RCC 7860 (cell line): ENCODE measurements at regions not wholly inside any gene's neighbourhood (a gene's known extent, or its start where the extent isn't known, plus 50 kb on each side); places are given as distances from the start of the nearest gene placed in this dataset.

Experiments
- DNase-seq: peaks from one replicate; pipeline ENCODE4 v3.0.0-alpha.2; 2015; ENCODE audit warnings: low spot score
- FAIRE-seq: peaks from 2 replicates; lab custom pipeline; 2012; peaks lifted over from hg19 to GRCh38; lab: Jason Lieb, UNC

DNA sequence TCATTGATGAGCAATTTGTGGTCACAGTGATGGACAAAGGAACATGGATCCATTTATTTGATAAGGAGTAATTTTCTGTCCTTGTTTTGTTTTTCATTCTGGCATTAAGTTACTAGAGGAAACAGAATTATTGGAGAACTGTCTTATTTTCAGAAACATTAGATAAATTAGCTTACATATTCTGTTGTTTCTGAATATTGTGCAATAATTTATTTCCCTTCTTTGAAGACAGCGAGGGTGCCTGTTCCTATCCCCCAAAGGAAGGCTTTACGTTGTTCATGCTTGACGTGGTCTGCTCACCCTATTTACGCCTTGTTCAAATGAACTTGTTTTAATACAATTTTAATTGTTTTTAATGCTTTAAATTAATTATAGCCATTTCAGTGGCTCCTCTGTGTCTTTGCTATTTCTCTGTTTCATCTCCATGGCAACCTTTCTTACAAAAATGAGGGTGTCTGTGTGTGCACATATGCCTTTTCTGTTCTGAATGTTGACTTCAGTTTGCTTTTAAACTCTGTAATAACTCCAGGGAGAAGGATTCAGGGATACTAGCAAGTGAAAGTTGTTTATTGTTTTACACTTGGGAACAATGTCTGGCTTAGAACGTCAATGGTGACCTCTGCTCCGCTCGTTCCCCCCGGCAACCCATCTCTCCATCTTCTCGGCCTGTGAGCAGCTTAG lies 138.3 kb upstream of the PLET1 start:
- FAIRE-seq, result no peak
- no peak for DNase-seq

DNA sequence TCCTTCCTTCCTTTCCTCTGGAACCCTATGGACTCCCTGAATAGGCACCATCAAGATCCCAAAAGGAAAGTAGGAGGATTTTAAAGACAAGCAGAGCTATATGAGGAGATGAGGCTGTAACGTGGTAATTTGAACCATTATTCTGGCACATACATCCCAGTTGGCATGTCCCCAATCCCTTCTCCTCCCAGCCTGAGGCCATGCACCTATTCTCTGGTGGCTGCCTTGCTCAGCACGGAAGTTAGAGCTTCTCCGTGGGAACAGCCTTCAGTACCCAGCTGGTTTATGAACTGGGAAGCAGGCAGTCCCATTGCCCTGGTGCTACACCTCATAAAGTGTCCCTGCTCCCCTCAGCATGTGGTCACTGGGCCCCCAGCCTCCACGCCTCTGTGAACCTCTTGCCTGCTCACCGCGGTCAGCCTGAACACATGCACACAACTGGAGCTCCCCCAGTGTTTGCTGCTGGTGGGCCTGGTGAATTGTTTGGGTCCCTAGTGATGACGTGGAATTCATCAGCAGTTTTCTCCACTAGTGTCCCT lies 139.9 kb upstream of the PLET1 start:
- FAIRE-seq, result no peak
- DNase-seq, result no peak

DNA sequence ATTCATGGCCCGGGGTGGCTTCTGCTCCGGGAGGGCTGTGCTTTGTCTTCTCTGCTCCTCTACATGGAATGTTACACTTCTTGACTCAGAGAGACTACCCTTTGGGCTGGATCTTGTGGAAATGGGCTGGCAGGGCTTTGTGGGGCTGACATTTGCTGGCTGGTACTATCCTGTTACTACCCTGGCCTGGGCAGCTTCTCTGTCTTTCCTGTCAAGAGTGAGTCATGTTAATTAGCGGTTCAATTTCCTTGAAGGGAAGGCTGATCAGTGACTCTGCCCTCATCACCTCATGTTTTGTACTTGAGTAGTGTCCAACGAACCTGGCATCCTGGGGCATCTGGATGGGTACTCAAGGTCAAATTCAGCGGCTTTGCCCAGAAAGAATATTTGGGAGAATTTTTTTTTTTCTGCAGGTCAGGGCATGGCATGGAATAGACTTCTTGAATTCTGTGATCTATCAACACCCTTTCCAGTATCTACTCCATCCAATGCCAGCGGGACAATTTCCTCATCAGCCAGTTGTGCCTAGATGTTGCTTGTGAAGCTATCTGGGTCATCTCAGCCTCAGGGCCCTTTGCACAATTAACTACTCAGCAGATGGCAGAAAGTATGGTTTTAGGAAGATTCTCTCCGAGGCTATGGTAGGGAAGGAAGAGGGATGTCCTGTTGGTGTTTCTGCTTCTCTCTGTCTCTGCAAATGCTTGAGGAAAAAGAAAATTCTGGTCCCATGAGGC lies 140.5 kb upstream of the PLET1 start:
- FAIRE-seq (no peak), DNase-seq (no peak)

DNA sequence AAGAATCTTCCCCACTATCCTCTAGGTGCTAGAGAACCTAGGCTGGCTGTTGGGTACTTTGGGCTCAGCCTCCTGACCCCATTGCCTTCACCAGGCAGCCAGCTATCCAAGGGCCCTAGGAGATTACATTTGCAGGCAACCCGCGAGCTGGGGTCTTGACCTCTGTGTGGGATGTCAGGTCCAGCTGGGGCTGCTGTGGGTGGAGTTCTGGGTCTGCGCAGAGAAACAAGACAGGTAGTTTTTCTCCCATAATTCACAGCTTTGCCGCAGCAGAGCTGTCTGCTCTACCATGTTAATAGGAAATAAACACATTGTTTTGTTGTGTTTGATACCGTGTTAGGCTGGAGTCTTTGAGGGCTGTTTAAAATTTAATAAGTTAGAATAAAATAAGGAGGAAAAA lies 142.8 kb upstream of the PLET1 start:
- DNase-seq (no peak), FAIRE-seq (no peak)

DNA sequence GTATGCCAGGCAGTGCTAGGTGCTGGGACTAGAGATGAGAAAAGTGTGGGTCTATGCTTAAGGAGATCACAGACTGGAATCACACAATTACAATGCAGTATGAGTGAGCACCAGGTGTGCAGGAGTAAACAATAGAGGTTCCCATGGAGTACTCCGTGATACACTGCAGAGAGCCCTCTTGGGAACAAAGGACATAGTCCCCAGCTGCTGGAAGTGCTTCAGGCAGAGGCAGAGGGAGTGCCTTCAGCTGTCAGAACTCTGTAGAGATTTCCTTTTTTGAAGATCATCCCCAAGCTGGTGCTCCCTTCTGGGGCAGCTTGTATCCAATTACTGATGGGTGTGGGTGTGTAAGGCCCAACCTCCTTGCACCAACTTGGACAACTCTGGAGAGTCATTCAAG lies 143.5 kb upstream of the PLET1 start:
- DNase-seq (no peak), FAIRE-seq (no peak)

DNA sequence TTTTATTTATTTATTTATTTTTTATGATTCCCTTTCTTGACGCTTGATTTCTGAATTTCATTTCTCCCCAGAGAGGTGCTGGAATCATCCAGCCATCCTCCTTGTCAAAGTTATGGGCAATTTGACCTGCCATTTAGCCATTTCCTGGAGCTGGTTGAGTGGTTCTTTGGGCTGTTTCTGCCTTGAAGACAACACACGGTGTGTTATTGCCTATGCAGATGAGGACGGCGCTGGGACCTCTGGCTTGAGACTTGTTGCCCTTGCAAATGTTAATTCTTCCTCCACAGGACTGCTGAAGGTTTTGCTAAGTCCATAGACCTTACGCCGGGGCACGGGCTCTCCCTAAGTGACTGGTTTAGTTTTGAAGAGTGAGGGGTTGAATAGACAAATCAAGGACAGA lies 147.9 kb upstream of the PLET1 start:
- no peak for FAIRE-seq

DNA sequence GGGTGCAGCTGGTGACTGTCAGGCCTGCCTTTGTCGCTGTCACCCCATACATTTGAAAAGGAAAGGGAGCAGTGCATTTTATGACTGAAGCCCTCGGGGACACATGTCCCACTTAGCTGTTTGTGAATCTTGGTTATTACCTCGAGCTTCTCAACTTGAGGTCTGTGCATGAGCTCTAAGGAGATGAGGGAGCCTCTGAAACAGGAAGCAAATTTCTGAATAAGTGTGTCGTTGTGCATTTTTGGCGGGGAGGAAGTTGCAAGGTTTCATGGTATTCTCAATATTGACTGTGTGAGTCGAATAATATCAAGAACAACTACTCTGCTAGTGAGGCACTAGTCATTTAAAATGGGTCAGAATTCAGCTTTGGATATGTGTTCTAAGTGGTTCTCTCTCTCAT lies 149.7 kb upstream of the PLET1 start:
- no peak for DNase-seq
- FAIRE-seq, result no peak

More for the DNA sequence above, 147.9 kb upstream of the PLET1 start:
- DNase-seq, result no peak

DNA sequence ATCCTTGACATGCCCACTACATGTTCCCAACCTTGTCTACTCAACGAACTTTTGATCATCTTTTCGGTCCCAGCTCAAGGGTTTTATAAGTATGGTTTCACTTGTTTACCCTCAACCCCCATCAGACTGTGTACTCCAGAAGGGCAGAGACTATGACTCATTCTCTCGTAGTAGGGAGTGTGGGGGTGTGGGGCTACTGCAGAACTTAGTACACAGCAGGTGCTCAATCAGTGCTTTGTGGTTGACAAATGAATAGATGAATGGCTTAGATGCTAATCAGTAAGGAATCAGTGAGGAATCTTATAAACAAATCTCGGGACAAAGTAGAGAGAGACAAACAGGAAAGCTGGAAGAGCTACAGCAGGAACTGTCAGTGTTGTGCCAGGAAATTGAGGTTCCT lies 151.7 kb upstream of the PLET1 start:
- FAIRE-seq, result no peak
- no peak for DNase-seq

DNA sequence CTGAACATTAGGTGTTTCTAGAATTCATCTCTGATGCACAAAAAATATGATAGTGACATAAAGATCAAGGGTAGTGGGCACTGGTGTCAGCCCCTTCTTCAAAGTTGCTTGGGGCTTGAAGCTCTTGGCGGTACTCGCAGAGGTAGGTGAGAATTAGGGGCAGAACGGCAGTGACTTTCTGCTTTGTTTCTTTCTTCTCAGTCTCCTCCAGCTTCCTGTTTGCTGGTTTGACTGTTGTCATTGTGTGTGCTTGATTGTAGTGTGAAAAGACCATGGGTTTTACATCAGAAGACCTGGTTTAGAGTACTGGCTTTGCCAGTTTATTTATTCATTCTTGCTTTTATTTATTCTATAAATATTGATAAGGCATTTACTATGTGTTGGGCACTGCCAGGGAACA lies 156.7 kb upstream of the PLET1 start:
- DNase-seq (no peak), FAIRE-seq (no peak)

DNA sequence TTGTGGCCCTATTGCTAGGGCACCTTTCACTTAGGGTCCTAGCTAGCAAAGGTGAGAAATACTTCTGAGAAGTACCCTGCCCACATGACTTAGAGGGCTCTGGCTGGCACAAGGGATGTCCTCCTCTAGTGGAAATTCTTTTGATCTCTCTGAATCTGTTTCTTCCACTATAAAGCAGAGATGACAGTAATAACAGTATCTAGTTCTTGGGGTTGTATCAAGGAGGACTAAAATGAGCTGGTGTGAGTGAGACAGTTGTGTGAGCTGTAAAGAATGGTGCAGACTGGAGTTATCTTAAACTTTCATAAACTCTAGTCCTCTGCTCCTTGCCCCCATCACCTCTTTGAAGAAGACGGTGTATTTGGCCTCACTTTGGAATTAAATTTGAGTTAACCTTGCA lies 157.8 kb upstream of the PLET1 start:
- no peak for FAIRE-seq

DNA sequence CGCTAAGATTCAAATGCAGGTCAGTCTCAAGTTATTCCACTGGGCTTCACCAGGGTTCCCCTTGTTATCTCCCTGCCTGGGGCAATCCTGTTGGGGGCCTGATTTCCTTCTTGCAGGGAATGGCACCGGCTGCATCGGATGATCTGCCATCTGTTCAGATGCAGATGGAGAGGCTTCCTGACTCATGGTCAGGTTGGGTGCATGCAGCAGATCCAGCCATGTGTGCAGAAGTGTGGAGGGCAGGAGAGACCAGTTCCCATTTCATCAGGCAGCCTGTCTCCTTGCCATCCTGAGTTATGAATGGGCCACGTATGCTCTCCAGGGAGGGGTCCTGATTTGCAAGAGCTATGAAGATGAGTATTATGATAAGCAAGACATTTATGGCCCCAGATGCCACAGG lies 161.2 kb upstream of the PLET1 start:
- DNase-seq (no peak), FAIRE-seq (no peak)

More for the DNA sequence above, 157.8 kb upstream of the PLET1 start:
- no peak for DNase-seq

DNA sequence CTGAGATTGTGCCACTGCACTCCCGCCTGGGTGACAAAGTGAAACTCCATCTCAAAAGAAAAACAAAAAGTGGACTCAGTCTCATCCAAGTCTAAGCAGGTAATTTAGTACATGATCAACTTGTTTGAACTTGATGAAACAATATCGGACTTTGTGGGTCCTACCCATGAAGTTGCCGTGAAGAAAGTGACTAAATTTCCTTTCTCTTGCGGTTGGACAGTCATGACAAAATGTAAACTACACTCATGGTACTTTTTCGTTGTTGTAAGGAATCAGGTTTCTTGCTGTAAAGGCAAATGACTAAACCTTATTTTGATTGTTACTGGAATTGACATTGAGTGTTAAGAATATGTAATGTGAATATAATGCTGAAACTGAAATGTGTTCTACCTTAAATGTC lies 164.5 kb upstream of the PLET1 start:
- no peak for DNase-seq
- no peak for FAIRE-seq

DNA sequence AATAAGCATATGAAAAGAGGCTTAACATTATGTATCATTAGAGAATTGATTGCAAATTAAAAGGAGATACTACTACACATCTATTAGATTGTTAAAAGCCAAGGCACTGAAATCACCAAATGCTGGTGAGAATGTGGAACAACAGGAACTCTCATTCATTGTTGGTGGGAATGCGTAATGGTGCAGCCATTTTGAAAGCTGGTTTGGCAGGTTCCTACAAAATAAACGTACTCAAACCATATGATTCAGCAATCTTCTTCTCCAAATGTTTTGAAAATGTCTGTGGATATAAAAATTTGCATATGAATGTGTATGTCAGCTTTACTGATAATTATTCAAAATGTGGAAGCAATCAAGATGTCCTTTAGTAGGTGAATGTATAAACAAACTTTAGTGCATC lies 176.4 kb upstream of the PLET1 start:
- FAIRE-seq, result no peak

DNA sequence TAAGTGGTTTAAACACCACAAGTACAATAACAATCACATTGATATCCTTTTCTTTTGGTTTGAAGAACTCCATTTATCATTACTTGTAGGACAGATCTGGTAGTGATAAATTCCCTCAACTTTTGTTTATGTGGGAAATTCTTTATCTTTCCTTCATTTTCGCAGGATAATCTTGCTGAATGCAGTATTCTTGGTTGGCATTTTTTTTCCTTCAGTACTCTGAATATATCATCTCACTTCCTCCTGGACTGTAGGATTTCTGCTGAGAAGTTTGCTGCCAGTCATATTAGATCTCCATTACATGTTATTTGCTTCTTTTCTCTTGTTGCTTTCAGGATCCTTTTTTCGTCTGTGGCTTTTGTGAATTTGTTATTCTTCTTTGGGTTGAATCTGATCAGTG lies 179.0 kb upstream of the PLET1 start:
- DNase-seq, result no peak
- FAIRE-seq, result no peak

More for the DNA sequence above, 176.4 kb upstream of the PLET1 start:
- no peak for DNase-seq

DNA sequence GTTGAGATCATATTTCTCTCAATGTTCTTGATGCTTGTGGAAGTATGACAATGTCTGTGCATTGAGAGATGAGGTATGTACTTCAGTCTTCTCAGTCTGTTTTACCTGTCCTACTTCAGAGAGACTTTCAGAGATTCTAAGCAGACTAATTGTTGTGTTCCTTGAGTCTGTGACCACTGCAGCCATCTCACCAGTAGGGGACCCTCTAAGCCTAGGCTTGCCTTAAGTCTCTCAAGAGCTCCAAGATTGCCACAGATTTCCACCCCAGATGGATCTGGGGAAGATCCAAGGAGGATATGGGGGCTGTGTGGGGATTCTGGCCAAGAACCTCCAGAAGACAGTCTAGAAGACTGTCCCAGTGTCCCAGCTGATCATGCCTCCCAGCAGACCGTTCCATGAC lies 179.9 kb upstream of the PLET1 start:
- DNase-seq (no peak), FAIRE-seq (no peak)

DNA sequence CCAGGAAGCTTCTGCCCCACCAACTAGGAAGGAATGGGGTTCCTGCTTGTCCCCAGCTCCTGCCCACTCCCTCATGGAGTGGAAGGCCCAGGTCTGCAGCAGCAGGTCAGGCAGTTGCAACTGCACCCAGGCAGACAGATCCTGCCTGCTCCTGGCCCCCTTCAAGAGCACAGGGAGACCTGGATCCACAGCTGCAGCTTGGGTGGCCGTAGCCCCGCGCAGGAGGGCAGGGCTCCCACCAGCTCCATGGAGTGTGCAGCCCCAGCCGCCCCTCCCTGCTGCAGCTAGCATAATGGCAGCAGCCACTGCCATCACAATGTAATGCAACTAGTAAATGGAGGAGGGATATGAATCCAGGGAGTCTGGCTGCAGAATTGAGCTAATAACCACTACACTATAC lies 187.5 kb upstream of the PLET1 start:
- FAIRE-seq (no peak), DNase-seq (no peak)

DNA sequence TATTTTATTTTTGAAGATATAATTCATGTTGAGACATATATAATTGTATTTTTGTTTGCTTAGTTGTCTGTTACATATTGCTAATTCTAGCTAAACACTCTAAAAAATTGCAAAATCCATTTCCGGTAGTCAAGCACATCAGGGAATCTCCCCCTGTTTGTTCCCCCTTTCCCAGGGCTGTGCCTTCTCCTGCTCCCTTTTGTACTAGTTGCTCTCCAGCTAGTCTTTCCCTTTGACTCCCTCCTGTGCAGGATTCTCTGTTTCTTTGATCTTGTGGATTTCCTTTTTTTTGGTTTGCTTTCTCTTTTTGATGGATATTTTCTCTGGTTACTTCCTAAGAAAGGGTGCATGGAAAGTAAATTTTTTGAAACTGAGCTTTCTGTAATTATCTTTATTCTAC lies 188.1 kb upstream of the PLET1 start:
- FAIRE-seq, result no peak
- DNase-seq, result no peak

DNA sequence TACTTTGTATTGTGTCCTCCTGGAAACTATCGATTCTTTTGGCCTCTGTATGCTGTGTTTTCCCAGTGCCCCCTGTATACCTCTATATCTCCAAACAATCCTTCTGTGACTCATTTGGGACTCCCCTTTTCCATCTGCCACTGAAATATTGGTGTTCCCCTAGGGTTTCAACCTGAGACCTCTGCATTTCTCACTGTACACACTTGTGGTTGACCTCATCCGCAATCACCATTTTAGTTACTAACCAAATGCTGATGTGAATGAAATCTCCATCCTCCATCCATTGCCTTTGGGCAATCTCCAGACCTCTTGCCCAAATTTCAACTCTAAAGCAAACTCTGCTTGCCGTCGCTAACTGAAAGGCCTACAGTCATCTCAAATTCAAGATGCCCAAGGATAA lies 190.6 kb upstream of the PLET1 start:
- no peak for DNase-seq
- FAIRE-seq, result no peak

DNA sequence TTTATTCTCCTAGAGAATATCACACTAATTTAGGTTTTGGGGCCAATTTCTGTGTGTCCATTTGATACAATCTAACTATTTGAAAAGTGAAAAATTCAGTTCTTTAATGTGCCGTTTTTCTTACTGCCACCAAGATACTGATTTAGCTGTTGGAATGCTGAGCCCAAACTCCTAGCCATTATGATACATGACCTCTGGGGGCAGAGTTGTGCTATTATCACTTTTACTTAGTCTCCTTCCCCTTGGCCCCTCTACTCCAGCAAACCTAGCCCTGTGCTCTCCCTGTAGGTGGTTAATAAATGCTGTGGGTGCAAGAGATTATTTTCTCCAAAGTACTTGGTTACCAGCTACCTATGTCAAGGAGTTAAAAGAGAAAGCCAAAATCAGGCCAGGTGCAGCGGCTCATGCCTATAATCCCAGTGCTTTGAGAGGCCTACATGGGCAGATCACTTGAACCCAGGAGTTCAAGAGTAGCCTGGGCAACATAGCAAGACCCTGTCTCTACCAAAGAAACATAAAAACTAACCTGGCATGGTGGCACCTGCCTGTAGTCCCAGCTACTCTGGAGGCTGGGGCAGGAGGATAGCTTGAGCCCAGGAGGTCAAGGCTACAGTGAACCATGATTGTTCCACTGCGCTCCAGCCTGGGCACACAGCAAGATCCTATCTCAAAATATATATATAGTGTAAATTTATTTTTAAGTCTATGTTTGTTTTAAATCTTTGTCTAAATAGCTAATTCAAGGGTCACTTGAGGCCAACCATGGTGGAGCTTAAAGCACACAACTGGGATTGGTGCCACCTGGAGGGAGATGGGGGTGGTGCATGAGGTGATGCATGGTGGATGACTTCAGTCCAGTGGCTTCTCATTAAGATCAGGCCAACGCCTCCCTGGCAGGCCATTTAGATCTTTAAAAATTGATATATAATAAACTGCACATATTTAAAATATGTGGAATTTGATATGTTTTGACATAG lies 193.2 kb upstream of the PLET1 start:
- DNase-seq (no peak), FAIRE-seq (no peak)

DNA sequence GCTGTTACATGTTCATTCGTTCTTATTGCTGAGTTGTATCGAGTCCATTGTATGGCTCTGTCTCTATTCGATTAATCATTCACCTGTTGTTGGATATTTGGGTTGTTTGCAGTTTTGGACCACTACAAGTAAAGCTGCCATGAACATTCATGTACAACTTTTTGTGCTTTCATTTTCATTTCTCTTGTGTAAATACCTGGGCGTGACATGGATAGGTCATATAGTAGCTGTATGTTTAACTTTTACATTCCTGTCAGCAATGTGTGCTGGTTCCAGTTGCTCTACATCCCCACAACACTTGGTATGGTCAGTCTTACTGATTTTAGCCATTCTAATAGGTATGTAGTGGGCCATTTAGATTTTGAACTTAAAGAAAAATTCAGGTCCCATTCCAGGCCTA lies 194.2 kb upstream of the PLET1 start:
- no peak for DNase-seq

DNA sequence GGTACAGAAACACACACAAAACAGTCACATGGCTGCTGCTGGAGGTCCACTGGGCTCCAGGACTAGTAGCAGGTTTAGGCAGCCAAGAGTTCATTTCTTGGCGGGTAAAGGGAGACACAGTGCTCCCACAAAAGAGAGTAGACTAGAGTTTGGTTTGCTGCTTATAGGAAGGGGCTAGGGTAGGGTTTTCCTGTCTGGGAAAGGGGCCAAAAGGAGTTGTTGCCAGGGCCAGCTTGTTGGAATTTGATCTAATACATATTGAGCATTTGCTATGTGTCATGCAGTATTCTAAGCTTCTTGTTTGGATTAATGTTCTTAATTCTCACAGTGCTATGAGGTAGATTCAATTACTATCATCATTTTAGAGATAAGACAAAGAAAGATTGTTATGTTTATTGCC lies 195.1 kb upstream of the PLET1 start:
- FAIRE-seq, result no peak

More for the DNA sequence above, 194.2 kb upstream of the PLET1 start:
- FAIRE-seq, result no peak

More for the DNA sequence above, 195.1 kb upstream of the PLET1 start:
- no peak for DNase-seq
